HG03025 (cell line): ENCODE measurements at regions not wholly inside any gene's neighbourhood (a gene's known extent, or its start where the extent isn't known, plus 50 kb on each side); places are given as distances from the start of the nearest gene placed in this dataset.
"Not testable (repeated sequence)": the region's sequence is repeated elsewhere in the genome, so short reads cannot be mapped to it uniquely, and the experiment has no call there.

Experiments
- ATAC-seq: cut with Tn5 transposase; IDR thresholded peaks from one replicate; pipeline ENCODE4 v1.9.1; 2021; ENCODE audit warnings: mild to moderate bottlenecking, moderate library complexity; ENCODE audit not compliant: unreplicated experiment, low FRiP score

DNA sequence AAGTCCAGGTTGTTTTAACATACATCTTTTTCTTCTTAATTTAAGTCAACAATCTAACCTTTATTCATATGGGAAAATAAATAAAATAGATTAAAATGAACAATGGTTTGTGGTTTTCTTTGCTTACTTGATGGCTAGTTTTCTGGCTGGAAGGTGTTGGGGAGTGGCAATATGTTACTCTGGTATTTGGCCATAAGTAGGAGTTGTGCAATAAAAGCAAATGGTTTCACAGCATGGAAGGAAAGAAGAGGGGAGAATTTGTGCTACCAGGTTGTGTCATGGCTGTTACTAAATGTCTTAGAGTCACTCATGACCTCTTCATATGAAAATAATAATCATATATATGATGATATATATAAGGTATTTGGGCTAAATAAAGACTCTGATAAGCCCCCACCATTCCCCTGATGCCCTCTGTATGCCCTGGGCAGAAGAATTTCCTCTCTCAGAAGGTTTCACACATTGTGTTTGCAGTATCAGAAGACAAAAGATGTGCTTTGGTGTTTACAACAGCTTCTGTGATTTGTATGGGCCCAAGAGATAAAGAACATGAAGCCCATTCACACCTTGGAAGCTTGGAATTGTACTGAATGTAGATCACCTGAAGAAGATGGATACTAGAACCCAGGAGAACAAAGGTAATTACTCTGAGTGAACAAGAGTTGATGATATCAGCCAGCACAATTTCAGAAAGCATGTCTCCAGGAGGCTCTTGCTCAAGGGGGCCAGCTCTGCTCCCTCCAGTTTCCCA is 160.9 kb downstream of the ALG10B start:
- no peak for ATAC-seq

DNA sequence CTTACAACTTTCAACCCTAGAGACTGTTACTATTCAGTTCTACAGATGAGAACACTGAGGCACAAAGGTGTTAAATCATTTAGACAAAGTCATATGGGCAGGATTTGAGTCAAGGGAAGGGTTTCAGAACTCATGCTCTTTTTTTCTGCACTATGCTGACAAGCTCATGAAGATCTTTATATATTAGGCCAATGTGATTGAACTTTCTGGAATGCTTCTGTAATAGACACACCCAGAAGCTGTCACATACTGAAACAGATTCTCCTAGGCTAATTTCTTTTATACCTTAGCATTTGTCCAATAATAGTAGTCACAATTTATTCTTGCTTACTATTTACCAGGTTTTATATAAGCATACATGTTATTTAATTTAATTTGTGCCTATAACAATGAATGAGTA is 164.0 kb downstream of the ALG10B start:
- no peak for ATAC-seq

DNA sequence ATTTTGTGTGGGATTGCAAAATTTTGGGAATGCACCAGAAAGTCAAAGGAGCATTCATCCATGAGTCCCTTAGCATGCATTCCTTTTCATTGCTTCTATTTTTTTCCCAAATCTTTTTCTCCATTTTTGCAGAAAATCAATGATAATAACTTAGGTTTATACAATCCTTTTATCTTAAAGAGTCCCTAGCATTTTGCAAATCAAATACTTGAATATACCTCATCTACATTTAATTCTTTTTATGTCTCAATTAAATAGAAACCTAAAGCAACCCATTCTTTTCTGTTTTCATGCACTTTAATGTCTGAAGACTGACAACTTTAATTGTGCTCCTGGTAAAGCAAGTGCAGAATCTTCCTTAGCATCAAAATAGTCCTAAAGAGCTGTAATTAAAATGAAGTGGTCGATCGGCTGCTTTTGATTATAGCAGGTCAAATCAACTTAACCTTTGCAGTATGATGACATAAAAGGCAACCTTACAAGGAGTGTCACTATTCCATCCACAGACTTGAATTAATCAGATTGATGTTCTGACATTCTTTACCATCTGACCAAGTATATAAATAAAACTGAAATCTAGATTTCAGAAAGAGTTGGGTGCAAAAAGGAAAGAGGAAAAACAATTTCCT is 168.4 kb downstream of the ALG10B start:
- ATAC-seq: no peak

DNA sequence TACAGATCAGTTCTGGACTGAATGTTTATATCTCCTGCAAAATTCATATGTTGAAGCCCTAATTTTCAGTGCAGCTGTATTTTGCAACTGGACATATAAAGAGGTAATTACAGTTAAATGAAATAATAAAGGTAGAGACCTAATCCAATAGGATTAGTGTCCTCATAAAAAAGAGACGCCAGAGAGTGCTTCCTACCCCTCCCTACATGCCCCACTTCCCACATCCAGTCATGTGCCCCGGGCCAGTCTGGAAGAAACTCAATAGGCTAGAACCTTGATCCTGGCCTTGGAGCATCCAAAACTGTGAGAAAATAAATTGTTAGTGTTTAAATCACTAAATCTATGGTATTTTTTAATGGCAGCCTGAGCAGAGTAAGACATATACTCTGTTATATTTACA is 172.3 kb downstream of the ALG10B start:
- ATAC-seq: no peak

DNA sequence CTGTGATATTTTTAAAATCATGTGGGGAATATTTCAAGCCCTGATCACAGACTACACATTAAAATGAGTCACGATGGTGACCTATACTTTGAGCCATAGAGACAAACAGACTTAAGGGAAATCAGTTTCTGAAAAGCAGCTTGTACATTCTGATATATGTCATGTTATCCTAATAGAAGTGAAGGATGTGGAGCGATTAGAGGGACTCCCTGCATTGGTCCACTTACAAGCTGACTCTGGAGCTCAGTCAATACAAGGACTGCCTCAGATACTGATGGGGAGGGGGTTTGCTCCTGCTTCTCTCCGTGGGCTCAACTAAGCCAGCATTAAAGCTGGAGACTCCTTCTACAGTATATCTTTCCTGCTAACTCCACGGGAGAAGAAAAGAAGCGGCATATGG is 173.5 kb downstream of the ALG10B start:
- ATAC-seq: no peak

DNA sequence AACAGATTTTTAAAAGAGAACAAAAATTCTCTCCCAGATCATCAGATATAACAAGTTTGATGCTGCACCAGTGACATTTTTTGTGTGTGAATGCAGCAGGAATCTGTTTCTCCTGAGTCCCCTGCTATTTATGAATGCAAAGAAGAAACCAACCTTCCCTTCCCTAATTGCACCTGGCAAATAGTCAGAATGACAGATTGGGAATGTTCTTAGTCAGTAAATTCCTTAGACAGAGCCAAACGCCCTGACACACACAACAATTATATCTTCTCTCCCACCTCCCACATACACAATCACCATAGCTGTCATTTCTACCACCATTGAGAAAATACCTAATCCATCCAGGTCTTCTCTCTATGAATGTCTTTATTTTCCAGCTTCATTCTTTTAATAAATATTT is 174.4 kb downstream of the ALG10B start:
- no peak for ATAC-seq

DNA sequence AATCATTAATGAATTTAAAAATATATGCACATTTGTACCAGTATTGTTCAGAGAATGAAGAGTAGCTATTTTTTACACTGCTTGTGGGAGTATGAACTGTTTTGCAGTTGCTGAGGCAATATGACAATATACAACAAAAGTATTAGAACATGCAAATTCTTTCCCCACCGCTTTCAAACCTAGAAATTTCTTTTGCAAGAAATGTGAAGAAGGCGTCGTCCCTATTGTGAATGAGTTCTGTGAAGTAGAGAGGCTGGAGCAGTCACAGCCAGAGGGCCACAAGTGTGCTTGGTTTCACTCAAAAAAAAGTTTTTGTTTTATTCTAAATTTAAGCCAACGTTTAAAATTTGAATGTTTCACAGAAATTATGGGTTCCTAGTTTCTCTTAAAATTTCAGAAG is 184.9 kb downstream of the ALG10B start:
- ATAC-seq: no peak

DNA sequence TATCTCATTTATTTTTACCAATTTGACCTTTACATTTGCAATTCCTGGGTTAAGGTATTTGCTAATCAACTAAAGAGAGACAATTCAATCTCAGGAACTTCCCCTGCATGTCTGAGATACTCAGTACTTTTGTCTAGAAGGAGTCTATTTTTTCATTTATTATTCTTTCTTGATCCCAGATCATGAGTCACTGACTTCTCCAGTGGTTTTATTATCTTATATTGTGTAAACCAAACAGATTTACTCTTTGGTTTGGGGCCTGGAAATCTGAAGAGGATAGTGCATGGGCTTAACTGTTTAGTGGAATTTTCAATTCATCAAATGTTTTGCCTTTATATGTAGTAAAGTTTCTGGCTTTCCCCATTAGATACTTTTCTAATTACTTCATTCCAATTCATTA is 185.4 kb downstream of the ALG10B start:
- ATAC-seq: no peak

DNA sequence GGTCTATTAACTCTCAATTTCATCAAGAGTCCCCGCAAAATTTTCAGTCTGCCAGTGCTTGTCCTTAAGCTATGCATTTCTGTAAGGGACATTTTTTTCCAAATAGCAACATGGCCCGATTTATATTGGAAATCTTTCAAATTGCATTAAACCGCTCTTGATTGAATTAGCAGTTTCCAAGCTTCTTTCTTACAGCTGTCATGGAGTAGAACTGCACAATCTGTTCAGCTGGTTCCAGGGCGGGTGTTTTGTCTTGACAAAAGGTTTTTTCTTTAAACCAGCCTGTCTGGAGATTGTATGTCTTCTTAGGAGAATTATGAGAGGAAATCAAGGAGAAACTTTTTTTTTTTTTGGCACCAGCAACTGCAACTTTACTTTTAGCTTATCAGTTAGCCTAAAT is 185.8 kb downstream of the ALG10B start:
- ATAC-seq: no peak

DNA sequence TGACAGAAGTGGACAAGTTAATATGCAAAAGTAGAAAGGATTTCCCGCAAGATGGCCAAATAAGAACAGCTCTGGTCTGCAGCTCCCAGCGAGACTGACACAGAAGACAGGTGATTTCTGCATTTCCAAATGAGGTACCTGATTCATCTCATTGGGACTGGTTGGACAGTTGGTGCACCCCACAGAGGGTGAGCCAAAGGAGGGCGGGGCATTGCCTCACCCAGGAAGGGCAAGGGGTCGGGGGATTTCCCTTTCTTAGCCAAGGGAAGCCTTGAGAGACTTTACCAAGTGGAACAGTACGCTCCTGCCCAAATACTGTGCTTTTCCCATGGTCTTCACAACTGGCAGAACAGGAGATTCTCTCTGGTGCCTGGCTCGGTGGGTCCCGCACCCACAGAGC is 191.3 kb downstream of the ALG10B start:
- ATAC-seq: no peak

DNA sequence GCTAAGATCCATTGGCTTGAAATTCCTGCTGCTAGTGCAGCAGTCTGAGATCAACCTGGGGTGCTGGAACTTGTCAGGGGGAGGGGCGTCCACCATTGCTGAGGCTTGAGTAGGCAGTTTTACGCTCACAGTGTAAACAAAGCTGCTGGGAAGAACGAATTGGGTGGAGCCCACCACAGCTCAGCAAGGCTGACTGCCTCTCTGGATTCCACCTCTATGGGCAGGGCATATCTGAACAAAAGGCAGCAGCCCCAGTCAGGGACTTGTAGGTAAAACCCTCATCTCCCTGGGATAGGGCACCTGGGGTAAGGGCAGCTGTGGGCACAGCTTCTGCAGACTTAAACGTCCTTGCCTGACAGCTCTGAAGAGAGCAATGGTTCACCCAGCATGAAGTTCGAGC is 191.7 kb downstream of the ALG10B start:
- ATAC-seq: no peak

DNA sequence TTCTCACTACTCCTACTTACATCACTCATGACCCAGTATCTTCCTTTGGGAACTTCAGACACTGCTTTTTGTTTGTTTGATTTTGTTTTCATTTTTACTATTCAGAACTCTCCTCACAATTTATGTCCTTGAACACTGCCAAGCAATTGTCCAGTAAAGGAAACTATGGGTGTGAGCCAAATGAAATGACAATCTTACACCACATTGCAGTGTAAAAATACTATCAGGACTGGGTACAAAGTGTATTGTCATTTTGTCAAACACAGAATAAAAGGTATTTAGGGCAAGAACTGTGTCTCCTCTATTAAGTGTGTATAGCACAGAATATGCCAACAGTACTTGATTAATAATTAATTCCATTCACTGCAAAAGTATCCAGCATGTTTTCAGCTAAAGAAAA is 199.3 kb downstream of the ALG10B start:
- no peak for ATAC-seq

DNA sequence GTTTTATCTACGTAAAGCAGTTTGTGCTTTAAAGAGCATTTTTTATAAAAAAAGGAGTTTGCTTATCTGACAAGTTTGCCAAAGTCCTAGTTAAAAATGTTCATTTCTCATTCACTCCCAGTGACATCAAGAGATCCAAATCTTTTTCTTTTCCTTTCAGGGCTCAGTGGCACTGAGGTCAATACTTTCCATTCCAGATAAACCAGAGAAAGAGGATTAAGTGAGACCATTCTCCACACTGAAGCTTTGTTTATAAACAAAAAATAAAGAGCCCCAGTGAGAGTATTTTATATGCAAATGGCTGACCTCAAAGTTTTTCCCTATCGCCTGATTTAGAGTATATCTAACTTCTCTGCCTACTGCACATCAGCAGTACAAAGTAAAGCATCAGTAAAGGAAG is 199.8 kb downstream of the ALG10B start:
- no peak for ATAC-seq

DNA sequence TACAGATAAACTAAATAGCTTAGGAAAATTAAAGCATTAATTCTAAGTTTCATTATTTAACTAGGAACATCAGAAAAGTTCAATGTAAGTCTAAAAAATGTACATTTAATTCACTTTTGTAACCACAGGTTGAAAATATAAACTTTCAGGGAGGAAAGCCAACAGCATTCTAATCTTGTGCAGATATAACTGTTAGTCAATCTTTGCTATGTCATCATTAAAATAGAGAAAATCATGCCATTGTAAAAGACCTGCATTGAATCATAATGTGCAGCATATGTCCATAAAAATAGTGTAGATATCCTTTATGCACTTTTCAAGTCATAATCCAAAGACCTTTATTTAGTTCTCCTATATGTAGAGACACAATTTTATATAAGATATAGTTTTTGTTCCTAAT is 207.3 kb downstream of the ALG10B start:
- ATAC-seq: no peak

DNA sequence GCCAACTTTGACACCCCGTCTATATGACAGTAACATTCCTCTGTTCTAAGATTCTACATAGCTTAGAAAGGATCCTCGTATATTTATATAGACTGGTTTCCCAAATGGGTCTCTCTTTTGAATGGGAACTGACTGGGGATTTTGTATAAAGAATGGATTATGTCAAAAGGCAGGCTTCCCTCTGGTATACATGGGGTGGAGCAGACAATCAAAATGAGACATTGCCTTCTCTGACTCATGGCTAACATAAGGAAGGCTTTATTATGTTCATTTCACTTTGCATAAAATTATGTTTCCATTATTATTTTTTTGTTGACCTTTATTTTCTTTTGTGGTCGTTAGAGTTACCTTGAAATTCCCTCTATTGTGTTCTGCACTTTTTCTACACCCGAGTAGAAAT is 211.1 kb downstream of the ALG10B start:
- ATAC-seq: no peak

DNA sequence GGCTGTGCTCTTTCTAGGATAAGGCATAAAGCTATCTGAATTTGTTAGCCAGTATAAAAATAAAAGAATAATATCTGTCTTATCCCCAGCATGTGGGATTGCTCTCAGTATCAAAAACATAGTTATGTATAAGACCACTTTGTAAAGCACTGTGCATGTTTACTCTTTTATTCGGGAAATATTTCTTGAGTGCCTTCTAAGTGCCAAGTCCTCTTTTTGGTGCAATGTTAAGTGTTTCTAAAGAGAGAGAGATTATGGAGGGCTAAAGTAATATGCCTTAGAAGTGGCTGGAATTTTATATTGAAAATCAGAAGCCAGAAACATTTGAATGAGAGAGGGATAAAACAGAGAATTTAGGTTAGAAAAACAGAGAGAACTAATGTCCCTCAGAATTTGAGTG is 212.0 kb downstream of the ALG10B start:
- no peak for ATAC-seq

DNA sequence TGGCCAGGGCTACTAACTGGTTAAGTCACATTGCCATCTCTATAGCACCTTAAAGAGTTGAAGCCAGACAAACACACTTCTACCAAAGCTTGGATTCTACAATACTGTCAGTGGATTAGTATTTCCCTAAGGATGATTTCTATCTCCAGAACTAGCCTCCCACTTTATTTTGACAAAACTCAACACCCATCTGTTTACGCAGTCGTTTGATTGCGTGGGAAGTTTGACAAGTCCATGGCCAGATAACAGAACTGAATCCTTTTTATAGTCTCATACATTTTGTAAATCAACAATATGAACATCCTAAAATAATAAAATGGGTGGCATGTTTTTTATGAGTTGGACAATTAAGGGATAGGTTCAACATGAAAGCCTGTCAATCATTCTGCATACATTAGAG is 212.7 kb downstream of the ALG10B start:
- not testable (repeated sequence) for ATAC-seq

DNA sequence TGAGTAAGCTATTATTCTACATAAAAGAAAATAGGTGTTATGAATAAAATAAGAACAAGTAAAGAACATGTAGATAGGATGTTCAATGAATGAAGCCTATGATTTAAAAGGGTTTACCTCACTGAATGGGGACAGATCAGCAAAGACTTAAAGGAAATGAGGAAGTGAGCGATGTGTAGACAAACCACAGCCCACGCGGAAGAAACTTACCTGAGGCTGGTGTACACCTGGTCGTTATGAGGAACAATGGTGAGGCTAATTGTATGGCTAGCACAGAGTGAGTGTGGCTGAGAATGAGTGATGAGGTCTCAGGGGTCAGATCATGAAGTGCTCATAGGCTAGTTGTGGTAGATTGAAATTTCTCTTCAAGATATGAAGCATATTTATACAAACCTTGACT is 221.7 kb downstream of the ALG10B start:
- no peak for ATAC-seq

DNA sequence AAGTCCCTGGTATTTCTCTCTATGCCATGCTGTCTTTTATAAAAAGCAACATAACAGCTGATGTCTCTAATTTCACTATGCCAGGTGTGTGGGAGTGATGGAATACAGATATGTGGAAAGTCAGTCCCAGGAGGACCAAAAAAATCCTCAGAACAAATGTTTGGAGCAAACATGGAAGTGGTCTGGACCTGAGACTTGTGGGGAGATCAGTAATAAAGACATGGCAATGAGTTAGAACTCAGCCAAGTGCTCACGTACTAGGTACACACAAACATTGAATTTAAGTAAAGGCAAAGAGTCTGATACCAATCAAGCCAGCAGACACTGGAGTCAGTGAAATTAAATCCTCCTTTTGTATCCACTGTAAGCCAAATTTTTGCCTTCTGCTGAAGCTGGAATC is 223.6 kb downstream of the ALG10B start:
- no peak for ATAC-seq

DNA sequence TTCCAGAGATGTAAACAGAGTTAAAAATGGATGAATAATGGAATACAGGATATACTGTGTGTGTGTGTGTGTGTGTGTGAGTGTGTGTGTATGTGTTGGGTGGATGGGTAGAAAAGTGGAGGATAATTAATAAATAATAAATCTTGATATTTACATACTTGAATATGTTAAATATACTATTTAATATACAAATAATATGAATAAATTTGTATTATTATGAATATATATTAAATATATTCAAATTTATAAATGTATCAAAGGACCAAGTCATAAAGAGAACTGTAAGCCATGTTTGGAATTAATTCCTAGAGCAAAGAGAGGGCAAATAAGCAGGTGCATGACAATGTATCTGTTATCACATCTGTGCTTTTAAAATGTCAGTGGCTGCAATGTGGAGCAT is 225.3 kb downstream of the ALG10B start:
- no peak for ATAC-seq

DNA sequence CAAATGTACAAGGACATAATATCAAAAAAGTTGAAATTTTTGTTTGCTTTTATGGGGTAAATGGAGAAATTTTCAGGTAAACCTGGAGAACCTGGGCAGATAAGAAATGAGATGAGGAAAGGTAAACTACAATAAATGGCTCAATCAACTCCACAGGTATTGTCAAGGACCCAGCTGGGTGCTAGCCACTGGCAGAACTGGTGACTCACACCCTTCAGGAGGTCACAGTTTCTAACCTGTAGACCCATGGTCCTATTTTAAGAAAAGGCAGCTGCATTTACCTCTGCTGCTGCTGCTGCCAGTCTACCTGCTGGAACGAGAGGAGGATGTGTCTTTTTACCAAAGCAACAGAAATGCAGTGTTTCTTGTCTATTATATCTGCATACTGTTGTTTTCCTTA is 226.6 kb downstream of the ALG10B start:
- no peak for ATAC-seq

DNA sequence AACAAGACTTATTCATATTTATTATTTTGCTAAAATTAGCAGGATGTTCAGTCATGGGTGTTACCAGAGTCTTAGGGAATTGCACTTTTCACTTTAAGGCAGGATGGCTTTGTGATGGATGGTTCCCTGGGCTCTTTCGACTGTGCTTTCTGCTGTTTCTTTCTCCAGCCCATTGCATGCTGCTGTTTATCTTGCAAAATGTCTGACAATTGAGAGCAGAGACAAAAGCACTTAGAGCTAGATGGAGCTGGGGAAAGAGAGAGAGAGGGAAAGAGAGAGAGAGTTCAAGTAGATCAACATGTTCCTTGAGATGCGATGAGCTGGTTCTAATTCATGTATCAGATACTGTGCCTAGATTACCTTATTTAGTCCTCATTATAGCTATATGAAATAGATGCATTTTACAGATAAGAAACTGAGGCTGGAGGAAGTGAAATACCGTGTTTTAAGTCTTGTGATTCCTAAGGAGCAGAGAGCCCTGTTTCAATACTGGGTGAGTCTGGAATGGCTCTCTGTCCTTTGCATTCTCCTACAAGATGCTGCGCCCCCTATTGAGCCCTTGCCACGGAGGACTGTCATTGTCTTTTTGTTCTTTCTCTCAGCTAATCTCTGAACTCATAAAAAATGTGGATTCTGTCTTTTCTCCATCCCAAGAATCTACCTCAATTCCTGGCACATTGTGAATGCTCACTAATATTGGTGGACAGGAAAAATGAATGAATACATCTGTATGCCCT is 227.9 kb downstream of the ALG10B start:
- no peak for ATAC-seq
